Testis (tissue), 2 donors: ENCODE measurements at regions not wholly inside any gene's neighbourhood (a gene's known extent, or its start where the extent isn't known, plus 50 kb on each side); places are given as distances from the start of the nearest gene placed in this dataset.

Experiments used
- POLR2A ChIP-seq: fragments of 450-650 bp; IDR thresholded peaks from one replicate; pipeline ENCODE4 v1.6.1; 2017; ENCODE audit warnings: antibody characterized with exemption, mild to moderate bottlenecking, moderate library complexity
- TF ChIP-seq, protein P1 (sequence below), 3 experiments: fragments of 450-650 bp in 2 of 3; fragments of 200-600 bp in 1 of 3; sonication (generic) in 1 of 3; IDR thresholded peaks; one replicate each; pipeline ENCODE4 v1.5.1; 2016 to 2019; ENCODE audit warnings: antibody characterized with exemption in 3 of 3, mild to moderate bottlenecking in 2 of 3, moderate library complexity in 1 of 3

DNA sequence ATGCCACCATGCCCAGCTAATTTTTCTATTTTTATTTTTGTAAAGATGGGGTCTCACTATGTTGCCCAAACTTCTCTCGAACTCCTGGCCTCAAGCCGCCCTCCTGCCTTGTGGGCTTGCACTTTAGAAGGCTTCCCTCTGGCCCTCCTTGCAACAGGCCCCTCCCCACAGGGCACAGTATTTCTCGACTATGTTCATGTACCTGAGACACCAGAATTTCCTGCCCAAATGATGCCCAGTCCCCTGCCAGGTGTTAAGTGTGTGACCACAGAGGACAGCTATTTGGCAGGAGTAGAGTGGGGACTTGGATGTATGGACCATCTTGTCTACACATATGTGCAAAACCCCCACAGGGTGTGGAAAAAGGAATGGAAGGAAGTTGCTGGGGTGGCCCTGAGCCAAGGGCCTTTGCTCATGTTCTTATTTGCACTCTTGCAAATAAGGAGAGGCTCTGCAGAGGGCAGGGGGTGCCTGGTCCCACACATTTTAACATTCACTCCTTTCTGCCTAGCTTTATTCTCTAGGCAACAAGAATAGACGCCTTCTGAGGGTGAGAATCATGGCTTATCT lies 168.4 kb upstream of the PODXL start:
- TF ChIP-seq, protein P1, sequence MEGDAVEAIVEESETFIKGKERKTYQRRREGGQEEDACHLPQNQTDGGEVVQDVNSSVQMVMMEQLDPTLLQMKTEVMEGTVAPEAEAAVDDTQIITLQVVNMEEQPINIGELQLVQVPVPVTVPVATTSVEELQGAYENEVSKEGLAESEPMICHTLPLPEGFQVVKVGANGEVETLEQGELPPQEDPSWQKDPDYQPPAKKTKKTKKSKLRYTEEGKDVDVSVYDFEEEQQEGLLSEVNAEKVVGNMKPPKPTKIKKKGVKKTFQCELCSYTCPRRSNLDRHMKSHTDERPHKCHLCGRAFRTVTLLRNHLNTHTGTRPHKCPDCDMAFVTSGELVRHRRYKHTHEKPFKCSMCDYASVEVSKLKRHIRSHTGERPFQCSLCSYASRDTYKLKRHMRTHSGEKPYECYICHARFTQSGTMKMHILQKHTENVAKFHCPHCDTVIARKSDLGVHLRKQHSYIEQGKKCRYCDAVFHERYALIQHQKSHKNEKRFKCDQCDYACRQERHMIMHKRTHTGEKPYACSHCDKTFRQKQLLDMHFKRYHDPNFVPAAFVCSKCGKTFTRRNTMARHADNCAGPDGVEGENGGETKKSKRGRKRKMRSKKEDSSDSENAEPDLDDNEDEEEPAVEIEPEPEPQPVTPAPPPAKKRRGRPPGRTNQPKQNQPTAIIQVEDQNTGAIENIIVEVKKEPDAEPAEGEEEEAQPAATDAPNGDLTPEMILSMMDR (IDR thresholded peaks at IDR 0.05), result no peak
- TF ChIP-seq POLR2A, result no peak
